ENCODE measurements at regions not wholly inside any gene's neighbourhood (a gene's known extent, or its start where the extent isn't known, plus 50 kb on each side); places are given as distances from the start of the nearest gene placed in this dataset.

DNA sequence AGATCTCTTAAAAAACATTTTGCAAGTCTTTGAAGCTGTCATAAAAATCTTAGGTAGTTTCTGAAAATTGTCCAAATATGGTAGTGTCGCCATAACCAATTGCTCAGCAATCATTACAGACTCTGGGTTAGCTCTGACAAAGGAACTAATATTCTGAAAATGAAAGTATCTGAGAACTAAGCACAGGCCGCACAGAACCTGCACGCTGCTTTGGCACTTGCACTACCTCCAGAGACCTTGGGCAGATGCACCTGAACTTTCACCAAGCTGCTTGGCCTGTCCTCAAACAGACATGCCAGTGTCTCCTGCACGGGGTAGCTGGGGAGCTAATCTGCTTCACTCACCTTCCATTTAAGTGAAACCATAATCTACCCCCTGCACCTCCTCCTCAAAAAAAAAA, 317.0 kb downstream of the MAF start:
- Mint-ChIP-seq H3K9me3 (no peaks in the 10 kb centered on the region), H3K4me1 (peaks cover 11% of the 10 kb centered on the region), H3K27me3 (ENCODE audit: low read depth) (peaks cover 61% of the 10 kb centered on the region), H3K36me3 (ENCODE audit: low read depth) (no peaks in the 10 kb centered on the region), H3K27ac (ENCODE audit: unreplicated experiment) (no peak overlapping the region), H3K4me3 (no peak overlapping the region)
- TF ChIP-seq, protein P1, sequence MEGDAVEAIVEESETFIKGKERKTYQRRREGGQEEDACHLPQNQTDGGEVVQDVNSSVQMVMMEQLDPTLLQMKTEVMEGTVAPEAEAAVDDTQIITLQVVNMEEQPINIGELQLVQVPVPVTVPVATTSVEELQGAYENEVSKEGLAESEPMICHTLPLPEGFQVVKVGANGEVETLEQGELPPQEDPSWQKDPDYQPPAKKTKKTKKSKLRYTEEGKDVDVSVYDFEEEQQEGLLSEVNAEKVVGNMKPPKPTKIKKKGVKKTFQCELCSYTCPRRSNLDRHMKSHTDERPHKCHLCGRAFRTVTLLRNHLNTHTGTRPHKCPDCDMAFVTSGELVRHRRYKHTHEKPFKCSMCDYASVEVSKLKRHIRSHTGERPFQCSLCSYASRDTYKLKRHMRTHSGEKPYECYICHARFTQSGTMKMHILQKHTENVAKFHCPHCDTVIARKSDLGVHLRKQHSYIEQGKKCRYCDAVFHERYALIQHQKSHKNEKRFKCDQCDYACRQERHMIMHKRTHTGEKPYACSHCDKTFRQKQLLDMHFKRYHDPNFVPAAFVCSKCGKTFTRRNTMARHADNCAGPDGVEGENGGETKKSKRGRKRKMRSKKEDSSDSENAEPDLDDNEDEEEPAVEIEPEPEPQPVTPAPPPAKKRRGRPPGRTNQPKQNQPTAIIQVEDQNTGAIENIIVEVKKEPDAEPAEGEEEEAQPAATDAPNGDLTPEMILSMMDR (conservative IDR thresholded peaks at IDR 0.05), result no peak
- no peak for DNase-seq (ENCODE audit: low read depth, low spot score)

DNA sequence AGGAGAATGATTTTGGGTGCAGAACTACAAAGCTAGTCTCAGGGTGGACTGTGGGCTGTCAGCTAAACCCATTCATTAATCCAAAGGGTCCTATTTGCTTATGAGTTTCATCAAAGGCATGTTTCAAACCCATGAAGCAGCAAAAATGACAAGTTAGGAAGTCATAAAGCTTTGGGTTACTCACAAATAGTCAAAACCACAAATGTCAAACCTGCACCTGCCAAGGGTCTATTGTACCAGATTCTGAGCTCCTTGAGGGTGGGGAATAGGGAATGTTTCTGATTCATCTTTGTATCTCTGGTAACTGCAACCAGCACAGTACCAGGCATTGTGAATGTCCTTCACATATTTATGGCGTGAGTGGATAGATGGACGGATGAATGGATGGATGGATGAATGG, 317.7 kb downstream of the MAF start:
- TF ChIP-seq, protein P1 (conservative IDR thresholded peaks at IDR 0.05), result no peak
- Mint-ChIP-seq H3K4me1 (peaks cover 10% of the 10 kb centered on the region), H3K36me3 (ENCODE audit: low read depth) (no peaks in the 10 kb centered on the region), H3K27ac (ENCODE audit: unreplicated experiment) (no peak overlapping the region), H3K9me3 (no peaks in the 10 kb centered on the region), H3K4me3 (no peak overlapping the region), H3K27me3 (ENCODE audit: low read depth) (peaks cover 64% of the 10 kb centered on the region)
- DNase-seq (ENCODE audit: low read depth, low spot score), result no peak

DNA sequence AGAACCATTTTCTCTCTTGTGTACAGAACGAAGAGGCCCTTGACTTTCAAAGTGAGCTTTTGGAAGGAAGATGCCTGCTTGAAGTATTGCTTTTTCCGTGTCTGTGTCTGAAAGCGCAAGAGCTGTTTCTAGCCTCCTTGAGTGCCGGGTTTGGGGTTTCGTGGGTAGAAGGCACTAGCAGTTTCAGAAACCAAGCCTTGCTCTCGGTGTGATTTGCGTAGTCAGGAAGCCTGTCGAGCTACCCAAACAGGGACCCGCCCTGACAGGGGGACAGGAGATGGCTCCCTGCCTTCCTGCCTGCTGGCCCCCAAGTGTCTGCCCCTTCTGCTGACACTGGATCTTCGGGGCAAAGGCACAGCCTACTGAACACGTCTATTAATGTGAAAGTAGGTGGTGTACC, 322.0 kb downstream of the MAF start:
- H3K27ac Mint-ChIP-seq (ENCODE audit: unreplicated experiment), result no peak overlapping the region
- TF ChIP-seq, protein P1 (conservative IDR thresholded peaks at IDR 0.05), result no peak
- no peaks in the 10 kb centered on the region for H3K4me1 Mint-ChIP-seq
- H3K36me3 Mint-ChIP-seq (ENCODE audit: low read depth), result no peaks in the 10 kb centered on the region
- peaks cover 49% of the 10 kb centered on the region for H3K27me3 Mint-ChIP-seq (ENCODE audit: low read depth)
- H3K9me3 Mint-ChIP-seq, result no peaks in the 10 kb centered on the region
- no peak for DNase-seq (ENCODE audit: low read depth, low spot score)
- H3K4me3 Mint-ChIP-seq, result no peak overlapping the region

DNA sequence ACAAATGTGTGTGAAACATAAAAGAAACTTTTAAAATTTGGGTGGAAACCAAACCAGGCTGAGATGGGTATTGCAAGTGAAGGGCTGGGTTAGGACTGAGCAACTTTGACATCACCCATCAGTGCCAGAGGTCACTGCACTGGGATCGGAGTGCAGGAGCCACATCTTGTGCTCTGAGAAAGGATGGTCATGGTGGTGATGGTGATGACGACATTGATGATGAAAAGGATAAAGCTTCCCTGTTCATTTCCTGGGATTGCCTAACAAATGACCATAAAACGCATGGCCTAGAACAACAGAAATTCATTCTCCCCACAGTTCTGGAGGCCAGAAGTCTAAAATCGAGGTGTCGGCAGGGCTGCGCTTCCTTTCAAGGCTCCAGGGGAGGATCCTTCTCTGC, 324.0 kb downstream of the MAF start:
- H3K4me3 Mint-ChIP-seq, result no peak overlapping the region
- no peak overlapping the region for H3K27ac Mint-ChIP-seq (ENCODE audit: unreplicated experiment)
- no peaks in the 10 kb centered on the region for H3K9me3 Mint-ChIP-seq
- H3K36me3 Mint-ChIP-seq (ENCODE audit: low read depth), result no peaks in the 10 kb centered on the region
- no peaks in the 10 kb centered on the region for H3K4me1 Mint-ChIP-seq
- H3K27me3 Mint-ChIP-seq (ENCODE audit: low read depth), result peaks cover 37% of the 10 kb centered on the region
- TF ChIP-seq, protein P1 (conservative IDR thresholded peaks at IDR 0.05), result no peak
- DNase-seq (ENCODE audit: low read depth, low spot score), result no peak

DNA sequence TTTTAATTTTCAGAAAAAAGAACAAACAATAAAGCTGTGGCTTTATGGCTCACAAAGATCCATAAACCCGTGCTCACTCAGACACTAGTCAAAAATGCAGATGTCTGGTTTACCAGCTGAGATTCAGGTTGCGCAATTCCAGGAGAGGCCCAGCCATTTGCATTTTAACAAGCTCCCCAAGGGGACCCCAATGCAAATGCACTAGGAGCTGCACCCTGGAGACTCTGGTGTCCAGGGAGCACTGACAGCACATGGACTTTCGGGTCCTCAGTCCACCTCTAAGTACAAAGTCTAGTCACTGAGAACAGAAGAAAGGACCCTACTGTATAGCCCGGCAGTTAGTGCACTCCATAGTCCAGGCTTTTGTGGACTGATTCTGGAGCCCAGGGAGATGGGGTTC, 326.3 kb downstream of the MAF start:
- no peaks in the 10 kb centered on the region for H3K9me3 Mint-ChIP-seq

More for the DNA sequence above, 326.3 kb downstream of the MAF start:
- DNase-seq (ENCODE audit: low read depth, low spot score), result no peak
- Mint-ChIP-seq H3K27me3 (ENCODE audit: low read depth) (peaks cover 23% of the 10 kb centered on the region), H3K4me1 (peaks cover 10% of the 10 kb centered on the region), H3K4me3 (no peak overlapping the region), H3K27ac (ENCODE audit: unreplicated experiment) (no peak overlapping the region), H3K36me3 (ENCODE audit: low read depth) (no peaks in the 10 kb centered on the region)
- TF ChIP-seq, protein P1 (conservative IDR thresholded peaks at IDR 0.05), result no peak
